GM21576 (cell line): ENCODE measurements at regions not wholly inside any gene's neighbourhood (a gene's known extent, or its start where the extent isn't known, plus 50 kb on each side); places are given as distances from the start of the nearest gene placed in this dataset.

Experiments
- ATAC-seq: cut with Tn5 transposase; IDR thresholded peaks from one replicate; pipeline ENCODE4 v1.9.1; 2021; ENCODE audit warnings: mild to moderate bottlenecking, moderate library complexity; ENCODE audit not compliant: unreplicated experiment

DNA sequence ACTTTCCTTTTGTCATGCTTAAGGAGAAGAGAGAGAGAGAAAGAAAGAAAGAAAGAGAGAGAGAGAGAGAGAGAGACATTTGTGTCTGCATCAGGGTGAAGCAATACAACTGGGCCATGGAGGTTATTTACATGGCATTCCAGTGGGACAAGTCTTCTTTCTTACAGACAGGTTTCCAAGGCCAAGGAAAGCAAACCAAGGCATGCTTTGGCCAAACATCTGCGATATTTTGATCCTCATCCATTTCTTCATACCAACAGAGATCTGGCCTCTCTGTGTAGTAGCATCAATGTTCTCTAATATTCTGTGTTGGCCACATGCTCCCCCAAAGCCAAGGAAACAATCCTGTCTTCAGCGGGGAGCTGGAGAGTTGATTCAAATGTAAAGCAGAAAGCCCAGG, 292.1 kb downstream of the SETD4 start:
- ATAC-seq = no peak

DNA sequence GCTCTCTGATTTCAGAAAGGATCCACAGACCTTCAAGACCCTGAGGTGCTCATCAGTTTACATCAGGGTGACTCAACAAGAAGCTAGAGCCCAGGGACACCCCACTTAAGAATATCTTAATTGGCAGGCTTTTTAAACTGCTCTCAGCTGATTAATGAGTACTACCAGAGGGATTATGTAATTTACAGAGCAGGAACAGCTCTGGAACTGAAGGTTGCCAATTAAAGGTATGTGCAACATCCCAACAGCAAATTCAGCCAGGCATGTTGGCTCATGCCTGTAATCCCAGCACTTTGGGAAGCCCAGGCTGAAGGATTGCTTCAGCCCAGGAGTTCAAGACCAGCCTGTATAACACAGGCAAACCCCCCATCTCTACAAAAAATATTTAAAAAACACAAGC, 295.7 kb downstream of the SETD4 start:
- no peak for ATAC-seq

DNA sequence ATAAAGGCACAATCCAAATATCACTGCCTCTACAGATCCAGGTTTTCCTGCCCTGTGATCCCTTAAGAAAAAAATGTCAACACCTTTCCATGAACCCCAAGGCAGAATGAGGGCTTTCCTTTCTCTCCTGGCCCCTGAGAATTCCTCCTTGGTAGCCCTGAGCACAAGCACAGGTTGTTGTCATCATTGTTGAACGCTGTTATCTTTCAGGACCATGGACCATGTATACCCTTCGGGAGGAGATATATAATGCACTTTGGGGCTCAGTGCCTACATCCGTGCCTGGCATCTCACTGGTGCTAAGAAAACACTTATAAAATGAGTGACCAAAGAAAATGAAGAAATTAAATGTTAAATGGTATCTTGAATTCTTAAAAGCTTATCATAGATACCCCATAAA, 296.2 kb downstream of the SETD4 start:
- no peak for ATAC-seq

DNA sequence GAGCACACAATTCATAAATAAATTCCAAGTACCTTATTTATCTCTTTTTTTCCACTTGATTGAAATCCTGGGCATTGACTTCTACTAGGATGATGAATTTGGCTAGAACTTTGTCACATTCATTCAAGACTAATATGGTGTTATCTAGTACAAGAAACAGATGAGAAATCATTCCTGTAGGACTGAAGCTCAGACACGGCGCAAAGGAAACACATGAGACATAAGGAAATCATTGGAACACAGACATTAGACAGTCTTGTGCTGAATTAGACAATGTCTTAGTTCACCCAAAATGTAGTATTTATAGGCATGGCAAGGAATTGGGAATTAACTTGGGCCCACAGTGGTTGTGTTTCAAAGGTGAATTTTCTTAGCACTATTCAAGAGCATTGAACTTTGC, 305.7 kb downstream of the SETD4 start:
- no peak for ATAC-seq

DNA sequence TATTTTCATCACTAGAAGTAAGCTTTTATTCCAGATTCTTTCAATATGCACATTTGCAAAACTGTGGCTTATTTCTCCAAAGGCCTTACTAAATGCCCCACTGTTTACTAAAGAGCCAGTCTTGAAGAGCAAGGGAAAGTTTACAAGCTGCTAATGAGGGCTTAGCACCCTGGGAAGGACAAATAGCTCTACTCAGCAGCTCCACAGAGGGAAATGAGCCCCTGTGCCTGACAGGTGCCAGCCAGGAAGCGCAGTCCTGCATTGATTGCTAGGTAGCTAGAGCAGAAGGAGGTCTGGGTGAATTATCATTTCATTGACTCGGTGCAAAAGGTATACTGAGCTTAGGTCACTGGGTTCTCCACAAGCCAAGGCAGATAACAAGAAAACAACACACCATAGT, 307.0 kb downstream of the SETD4 start:
- ATAC-seq = no peak

DNA sequence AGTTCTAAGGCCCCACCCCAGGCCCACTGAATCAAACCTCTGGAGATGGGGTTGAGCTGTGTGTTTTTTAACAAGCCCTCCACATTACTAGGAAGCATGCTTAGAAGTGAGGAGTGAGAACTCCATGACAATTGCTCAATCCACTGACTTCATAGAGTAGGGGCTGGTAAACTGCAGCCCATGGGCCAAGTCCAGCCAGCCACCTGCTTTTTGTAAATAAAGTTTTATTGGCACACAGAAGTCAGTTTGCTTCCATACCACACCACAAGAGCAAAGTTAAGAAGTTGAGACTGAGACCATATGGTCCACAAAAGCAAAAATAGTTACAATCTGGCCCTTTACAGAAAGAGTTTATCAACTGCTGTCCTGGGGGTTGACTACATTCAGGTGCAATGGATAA, 309.2 kb downstream of the SETD4 start:
- ATAC-seq = no peak

DNA sequence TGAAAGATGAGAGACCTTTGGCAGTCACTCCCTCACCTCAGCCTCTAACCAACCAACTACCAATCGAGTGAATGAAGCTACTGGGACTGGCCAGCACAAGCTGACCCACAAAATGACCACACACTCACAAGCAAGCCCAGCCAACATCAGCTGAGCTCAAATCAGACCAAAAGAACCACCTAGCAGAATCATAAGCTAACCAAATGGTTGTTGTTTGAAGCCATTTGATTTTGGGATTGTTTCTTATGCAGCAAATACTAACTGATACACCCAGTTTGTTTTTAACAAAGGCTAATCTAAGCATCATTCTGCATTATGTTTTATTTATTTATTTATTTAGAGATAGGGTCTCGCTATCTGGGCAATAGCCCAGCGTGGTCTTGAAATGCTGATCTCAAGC, 310.4 kb downstream of the SETD4 start:
- ATAC-seq = no peak

DNA sequence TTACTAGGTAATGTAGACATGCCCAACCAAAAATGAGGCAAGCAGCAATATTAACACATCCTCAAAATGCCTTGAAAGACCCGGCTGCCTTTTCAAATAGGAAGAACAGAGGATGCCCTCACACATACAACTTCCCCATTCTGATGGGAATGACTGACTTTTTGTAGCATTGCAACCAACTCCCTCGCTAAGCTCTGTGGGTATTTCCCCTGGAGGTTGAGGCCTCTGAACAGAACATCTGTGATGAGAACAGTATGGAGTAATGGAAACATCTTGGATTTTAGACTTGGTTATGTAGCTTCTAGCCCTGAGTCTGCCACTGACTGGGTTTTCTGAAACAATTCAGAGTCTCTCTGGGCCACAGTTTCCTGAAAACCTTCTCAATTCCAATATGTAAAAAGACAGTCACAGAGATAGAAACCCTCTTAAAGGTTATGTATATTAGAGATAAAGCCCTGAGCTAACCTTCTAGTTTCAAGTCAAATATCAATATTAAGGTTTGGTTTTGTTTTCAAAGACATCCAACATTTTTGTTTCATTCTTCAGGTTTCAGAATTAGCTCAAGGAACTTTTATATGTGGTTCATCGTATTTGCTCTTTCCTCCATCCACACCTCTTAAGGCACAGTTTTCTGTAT, 311.5 kb downstream of the SETD4 start:
- ATAC-seq = no peak

DNA sequence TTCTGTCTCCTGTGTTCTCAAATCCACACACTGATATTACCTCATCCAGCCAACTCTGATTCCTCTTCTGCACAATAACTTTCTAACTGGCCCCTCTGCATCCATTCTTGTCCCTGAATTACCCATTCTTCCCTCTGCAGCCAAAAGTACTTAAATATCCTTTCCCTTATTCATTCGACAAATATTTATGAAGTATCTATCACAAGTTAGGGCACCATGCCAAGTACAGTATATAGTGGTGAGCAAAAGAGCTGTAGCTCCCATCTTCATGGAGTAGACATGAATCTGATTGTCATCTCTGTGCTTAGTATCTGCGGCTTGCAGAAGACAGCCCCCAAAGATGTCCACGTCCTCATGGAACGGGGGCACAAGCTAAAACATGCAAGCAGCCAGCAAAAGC, 316.8 kb downstream of the SETD4 start:
- ATAC-seq = no peak

DNA sequence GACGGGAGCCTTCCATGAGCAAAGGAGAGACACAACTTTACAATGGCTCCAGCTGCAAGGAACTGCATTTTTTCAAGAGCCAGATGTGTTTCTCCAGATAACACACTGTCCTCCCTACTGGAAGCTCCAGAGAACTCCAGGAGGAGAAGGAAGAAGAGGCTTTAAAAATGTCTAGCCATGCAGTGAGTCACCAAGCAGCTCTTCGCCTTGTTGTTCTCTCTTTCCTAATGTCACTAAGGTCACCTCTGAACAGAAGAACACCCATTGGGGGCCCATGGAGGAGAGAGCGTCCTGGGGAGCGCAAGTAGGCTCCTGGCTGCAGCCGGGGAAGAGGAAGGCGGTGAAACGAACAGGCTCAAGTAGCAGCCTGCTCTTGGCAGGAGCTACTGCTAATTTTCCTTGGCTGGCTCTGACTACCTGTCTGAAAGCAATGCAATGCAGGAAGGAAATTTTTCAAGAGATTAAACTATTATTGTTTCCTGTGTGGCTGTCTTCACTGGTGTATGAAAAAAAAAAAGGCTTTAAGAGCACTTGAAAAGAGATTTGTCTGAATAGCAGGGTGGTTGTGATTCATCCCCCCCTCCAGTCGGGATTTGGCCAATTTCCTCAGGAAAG, 321.9 kb downstream of the SETD4 start:
- no peak for ATAC-seq

DNA sequence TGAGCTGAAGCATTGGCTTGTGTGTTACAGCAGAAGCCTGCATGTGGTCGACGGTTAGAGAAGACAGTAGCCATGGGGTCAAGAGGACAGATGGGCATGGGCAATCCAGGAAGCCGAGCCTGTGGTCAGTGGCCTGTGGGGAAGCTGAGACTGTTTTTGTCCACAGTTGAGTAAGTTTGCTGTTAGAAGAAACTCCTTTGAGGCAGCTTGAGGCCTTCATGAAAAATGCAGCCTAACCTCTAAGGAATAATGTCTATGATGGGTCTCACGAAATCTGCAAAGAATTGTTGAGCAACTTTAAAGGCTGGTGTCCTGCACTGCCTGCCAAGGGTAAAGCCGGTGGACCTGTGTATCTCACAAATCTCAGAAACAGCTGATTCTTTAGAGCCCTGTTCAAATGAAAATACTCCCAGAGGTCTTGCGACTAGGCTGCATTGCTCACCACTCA, 322.4 kb downstream of the SETD4 start:
- ATAC-seq = no peak

DNA sequence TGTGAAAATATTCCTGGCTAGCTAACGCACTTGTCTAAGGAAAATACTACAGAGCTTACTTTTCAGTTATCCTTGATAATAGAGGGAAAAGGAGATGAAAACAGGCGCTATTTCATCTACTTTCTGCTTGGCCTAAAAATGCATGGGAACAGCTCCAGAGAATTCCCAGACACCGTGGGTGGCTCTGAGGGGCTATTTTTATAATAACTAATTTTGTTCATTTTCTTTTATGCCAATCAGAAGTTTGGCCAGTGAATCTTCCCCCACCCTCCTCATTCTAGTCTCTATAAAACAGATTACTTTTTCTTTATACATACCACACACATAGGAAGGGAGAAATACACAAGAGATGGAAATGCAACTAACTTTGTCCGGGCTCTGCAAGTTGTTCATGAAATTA, 322.9 kb downstream of the SETD4 start:
- no peak for ATAC-seq

DNA sequence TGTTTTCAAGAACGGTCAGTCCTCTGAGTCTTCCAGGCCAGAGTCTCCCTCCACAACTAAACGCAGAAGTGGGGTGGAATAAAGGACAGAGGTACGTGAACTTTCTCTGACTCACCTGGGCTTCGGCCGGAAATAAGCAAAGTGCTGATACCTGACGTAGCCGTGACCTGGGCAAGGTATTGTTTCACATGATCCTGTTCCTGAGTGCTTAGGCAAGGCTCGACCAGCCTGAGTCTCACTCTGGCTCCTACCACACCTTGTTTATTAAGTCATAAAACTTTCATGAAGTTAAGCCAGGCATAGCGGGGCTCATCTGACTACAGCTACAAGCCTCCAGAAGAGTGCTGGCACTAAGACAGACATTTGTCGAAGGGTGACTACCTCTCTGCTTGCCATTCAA, 327.5 kb downstream of the SETD4 start:
- ATAC-seq = no peak

DNA sequence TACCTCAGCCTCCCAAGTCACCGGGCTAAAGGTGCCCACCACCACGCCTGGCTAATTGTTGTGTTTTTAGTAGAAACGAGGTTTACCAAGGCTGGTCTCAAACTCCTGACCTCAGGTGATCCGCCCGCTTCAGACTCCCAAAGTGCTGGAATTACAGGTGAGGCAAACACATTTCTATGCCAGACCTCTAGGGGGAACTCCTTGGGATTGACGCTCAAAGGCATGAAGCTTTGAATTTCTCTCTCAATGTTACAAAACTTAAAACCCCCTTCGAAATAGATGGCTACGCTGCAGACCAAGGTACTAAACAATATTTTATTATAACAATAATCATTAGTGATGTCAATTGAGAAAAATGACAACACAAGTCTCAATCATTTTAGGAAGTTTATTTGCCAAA, 330.0 kb downstream of the SETD4 start:
- no peak for ATAC-seq

DNA sequence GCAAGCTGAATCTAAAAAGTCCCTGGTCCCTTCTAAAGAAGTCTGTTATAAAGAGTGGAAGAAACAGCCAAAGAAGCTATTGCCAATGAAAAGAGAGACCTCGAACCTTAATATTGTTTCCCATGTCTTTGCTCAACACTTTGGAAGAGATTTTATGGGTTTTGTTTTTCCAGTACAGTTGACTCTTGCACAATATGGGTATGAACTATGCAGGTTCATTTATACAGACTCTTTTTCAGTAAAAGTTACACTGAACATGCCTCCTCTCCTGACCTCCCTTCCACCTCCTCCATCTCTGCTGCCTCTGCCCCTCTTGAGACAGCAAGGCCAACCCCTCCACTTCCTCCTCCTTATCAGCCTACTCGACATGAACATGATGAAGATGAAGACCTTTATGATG, 332.5 kb downstream of the SETD4 start:
- ATAC-seq = no peak

DNA sequence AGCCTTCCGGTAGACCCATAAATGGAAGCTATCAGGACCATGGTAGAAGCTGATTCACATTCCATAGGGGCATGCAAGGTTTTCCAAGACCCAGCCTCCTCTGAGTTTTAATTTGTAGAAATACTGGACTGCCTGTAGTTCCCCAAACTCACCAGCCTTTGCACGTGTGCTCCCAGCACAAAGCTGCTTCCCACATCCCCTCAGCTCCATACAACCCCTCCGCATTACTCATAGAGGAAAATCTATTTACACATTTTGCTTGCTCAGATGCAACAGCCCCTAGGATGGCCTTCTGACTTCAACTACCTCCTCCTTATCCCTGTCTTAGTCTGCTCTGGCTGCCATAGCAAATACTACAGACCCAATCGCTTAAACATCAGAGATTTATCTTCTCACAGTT, 336.2 kb downstream of the SETD4 start:
- no peak for ATAC-seq

DNA sequence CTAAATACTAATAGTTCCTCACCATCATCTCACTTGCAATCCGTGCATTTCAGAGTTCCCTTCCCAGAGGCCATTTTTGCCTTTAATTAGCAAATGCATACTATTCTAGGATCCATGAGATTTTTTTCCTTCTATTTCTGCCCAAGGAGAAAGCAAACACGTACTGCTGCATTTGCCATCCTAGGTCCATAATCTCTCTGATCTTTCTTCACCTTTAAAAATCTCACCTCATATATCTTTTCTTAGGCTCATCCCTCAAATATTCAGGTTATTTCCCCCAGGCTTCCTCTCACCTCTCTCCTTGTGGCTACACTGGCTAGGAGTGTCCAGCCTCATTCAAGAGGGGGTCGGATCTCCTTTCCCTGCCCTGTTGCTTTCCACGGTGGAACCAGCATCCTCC, 338.6 kb downstream of the SETD4 start:
- no peak for ATAC-seq

DNA sequence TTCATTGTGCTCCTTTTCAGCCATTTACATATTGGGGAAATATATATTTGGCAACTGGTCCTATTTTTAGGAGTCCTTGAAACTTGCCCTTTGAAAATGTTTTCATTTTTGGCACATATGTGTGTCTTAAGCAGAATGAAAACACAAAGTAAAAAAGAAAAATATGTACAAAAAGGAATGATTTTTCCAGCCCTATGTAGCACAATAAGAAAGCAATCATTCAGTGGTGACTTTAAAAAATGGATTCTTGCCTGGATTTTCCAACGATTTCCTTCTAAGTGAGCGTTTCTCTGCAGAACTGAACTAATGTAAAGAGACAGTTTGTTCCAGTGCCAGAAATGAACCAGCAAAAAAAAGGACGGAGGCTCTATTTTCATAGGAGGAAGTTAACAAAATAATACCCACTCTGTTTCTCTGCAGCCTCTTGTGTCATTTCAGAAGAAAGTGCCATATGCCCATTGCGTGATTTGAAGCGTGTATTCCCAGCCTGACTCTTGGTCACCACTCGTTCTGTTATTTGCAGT, 340.1 kb downstream of the SETD4 start:
- ATAC-seq = no peak

DNA sequence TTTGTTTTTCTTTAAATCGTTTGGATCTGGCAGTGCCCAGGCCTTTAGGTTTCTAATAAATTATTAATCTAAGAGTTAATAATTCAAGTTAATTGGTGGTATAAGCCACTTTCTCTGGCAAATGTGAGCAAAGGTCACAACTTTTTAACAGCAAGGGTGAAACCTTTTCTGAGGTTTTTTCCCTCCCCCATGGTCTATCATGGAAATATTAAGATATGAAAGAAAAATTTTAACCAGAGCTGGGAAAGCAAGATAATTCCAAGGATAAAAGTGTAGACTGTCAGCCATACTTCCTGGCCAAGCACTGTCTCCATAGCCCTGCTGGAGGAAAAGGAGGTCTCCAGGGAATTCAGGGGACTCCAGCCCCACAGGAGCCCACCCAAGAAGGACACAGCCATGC, 341.2 kb downstream of the SETD4 start:
- no peak for ATAC-seq

DNA sequence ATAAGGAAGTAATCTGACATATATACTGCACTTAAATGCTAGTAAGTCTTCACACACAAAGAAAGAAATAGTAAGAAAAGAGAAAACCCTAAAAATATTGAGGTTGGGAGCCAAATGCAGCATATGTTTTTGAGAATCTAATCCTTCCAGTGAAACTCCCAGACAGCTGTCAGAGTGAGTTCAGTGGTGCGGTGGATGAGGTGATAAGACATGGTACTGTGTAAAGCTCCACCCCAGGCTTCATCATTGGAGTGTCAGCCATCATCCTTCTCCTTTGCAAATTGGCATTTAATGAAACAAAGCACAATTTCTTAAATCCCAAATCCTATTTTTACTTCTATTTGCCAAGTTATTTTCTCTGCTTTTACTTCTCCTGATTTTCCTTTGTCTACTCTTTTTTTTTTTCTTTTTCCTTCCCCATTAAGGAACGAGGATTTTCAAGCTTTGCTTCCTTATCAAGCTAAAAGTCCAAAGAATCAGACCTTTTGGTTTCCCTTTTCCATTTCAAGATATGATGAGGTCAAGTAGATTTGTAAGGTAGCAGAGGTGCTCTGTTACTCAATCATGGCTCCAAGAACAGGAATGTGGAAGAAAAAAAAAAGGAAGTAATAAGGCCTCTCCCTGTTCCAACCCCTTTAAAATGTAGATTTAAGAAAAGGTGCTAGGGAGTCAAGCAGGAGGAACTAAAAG, 343.3 kb downstream of the SETD4 start:
- ATAC-seq = no peak

DNA sequence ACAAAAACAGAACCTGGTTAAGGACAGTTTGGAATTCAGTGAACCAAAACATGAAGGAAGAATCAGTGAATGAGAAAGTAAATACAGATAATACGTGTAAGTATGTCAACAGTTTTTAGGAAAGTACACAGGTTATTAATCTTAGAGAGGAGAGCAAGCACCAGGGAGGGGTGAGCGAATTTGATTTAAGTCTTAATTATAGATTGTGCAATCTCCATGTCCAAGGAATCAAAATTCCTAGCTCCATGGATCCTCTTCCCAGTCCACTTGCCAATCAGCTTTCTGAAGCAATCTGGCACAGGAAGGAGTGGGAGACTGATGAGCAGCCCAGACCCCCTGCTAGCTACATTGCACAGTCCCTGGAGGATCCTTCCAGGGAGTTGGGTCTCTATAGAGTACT, 346.4 kb downstream of the SETD4 start:
- ATAC-seq = no peak

DNA sequence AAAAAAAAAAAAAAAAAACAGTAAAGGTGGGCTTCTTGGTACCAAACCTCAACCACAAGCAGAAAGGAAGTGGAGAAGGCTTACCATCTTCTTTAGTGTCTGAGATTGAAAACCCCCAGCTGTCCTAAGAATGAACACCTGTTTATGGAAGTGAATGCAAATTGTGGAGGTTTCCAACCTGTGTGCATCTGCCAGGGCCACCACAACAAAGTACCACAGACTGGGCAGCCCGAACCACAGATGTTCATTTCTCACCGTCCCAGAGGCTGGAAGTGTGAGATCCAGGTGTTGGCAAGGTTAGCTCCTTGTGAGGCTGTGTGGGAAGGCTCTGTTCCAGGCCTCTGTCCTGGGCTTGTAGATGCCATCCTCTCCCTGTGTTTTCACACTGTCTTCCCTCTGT, 348.7 kb downstream of the SETD4 start:
- no peak for ATAC-seq
